HG03558 (cell line): ENCODE measurements at regions not wholly inside any gene's neighbourhood (a gene's known extent, or its start where the extent isn't known, plus 50 kb on each side); places are given as distances from the start of the nearest gene placed in this dataset.
"Not testable (repeated sequence)": the region's sequence is repeated elsewhere in the genome, so short reads cannot be mapped to it uniquely, and the experiment has no call there.

Experiments used
- ATAC-seq: cut with Tn5 transposase; IDR thresholded peaks from one replicate; pipeline ENCODE4 v1.9.1; 2021; ENCODE audit warnings: moderate number of reproducible peaks; ENCODE audit not compliant: unreplicated experiment; ENCODE audit errors: extremely low read depth

- no peak for ATAC-seq
These were observed 160.4 kb downstream of the CPEB2 start for GRCh38 chr4:15162465-15163283.

- ATAC-seq, result no peak
These were observed 161.0 kb downstream of the CPEB2 start for GRCh38 chr4:15163284-15163645.

- ATAC-seq, result no peak
These were observed 162.3 kb downstream of the CPEB2 start for GRCh38 chr4:15164571-15164970.

GRCh38 chr4:15167743-15168142, 165.5 kb downstream of the CPEB2 start:
- ATAC-seq, result no peak

- ATAC-seq, result no peak
These were observed 166.5 kb downstream of the CPEB2 start for GRCh38 chr4:15168759-15169158.

- no peak for ATAC-seq
These were observed 169.4 kb downstream of the CPEB2 start for GRCh38 chr4:15171725-15172124.

- no peak for ATAC-seq
These were observed 171.0 kb downstream of the CPEB2 start for GRCh38 chr4:15173251-15173650.

- ATAC-seq, result not testable (repeated sequence)
These were observed 171.9 kb downstream of the CPEB2 start for GRCh38 chr4:15174168-15174567.

- ATAC-seq, result not testable (repeated sequence)
These were observed 177.6 kb downstream of the CPEB2 start for GRCh38 chr4:15179842-15180241.

GRCh38 chr4:15182600-15183220, 180.4 kb downstream of the CPEB2 start:
- ATAC-seq, result no peak

GRCh38 chr4:15186149-15186548, 183.9 kb downstream of the CPEB2 start:
- ATAC-seq, result no peak

GRCh38 chr4:15186806-15187205, 184.5 kb downstream of the CPEB2 start:
- ATAC-seq, result no peak

GRCh38 chr4:15188605-15189539, 186.6 kb downstream of the CPEB2 start:
- no peak for ATAC-seq

- ATAC-seq, result no peak
These were observed 192.2 kb downstream of the CPEB2 start for GRCh38 chr4:15194520-15194919.

GRCh38 chr4:15197005-15197404, 194.7 kb downstream of the CPEB2 start:
- no peak for ATAC-seq

- ATAC-seq, result no peak
These were observed 195.9 kb downstream of the CPEB2 start for GRCh38 chr4:15198070-15198727.

- no peak for ATAC-seq
These were observed 199.5 kb downstream of the CPEB2 start for GRCh38 chr4:15201782-15202181.

GRCh38 chr4:15202481-15202880, 200.2 kb downstream of the CPEB2 start:
- ATAC-seq, result no peak

- not testable (repeated sequence) for ATAC-seq
These were observed 204.2 kb downstream of the CPEB2 start for GRCh38 chr4:15206526-15206925.

GRCh38 chr4:15213302-15213970, 211.2 kb downstream of the CPEB2 start:
- ATAC-seq, result no peak
